Dermis blood vessel endothelial cell (primary cell): ENCODE measurements at regions not wholly inside any gene's neighbourhood (a gene's known extent, or its start where the extent isn't known, plus 50 kb on each side); places are given as distances from the start of the nearest gene placed in this dataset.
A peak's percentile ranks its signal among the peaks of the same experiment; 100 is the strongest.

ENCODE experiments used
- DNase-seq: peaks from one replicate; pipeline ENCODE4 v3.0.0; 2010

- DNase-seq = peak; percentile 15
Measured at GRCh38 chr7:85630904-85631600, 444.2 kb upstream of the SEMA3D start.

- no peak for DNase-seq
Measured at GRCh38 chr7:85627791-85628586, 441.1 kb upstream of the SEMA3D start.

- no peak for DNase-seq
Measured at GRCh38 chr7:85622059-85622458, 435.2 kb upstream of the SEMA3D start.

- DNase-seq = no peak
Measured at GRCh38 chr7:85620936-85621685, 434.3 kb upstream of the SEMA3D start.

- no peak for DNase-seq
Measured at GRCh38 chr7:85619236-85619635, 432.4 kb upstream of the SEMA3D start.

- no peak for DNase-seq
Measured at GRCh38 chr7:85614684-85615083, 427.8 kb upstream of the SEMA3D start.

- no peak for DNase-seq
Measured at GRCh38 chr7:85612514-85612913, 425.7 kb upstream of the SEMA3D start.

- no peak for DNase-seq
Measured at GRCh38 chr7:85608804-85609203, 421.9 kb upstream of the SEMA3D start.

GRCh38 chr7:85602196-85602595, 415.3 kb upstream of the SEMA3D start:
- DNase-seq = peak; percentile 6

GRCh38 chr7:85600395-85600794, 413.5 kb upstream of the SEMA3D start:
- DNase-seq = no peak

- no peak for DNase-seq
Measured at GRCh38 chr7:85596827-85597226, 410.0 kb upstream of the SEMA3D start.

GRCh38 chr7:85595750-85596178, 408.9 kb upstream of the SEMA3D start:
- no peak for DNase-seq

GRCh38 chr7:85593355-85593754, 406.5 kb upstream of the SEMA3D start:
- DNase-seq = no peak

GRCh38 chr7:85587785-85588184, 400.9 kb upstream of the SEMA3D start:
- no peak for DNase-seq

GRCh38 chr7:85586091-85586490, 399.2 kb upstream of the SEMA3D start:
- DNase-seq = no peak

- no peak for DNase-seq
Measured at GRCh38 chr7:85583131-85583953, 396.5 kb upstream of the SEMA3D start.

- no peak for DNase-seq
Measured at GRCh38 chr7:85573844-85574243, 387.0 kb upstream of the SEMA3D start.

- no peak for DNase-seq
Measured at GRCh38 chr7:85573346-85573745, 386.5 kb upstream of the SEMA3D start.

GRCh38 chr7:85570898-85571297, 384.0 kb upstream of the SEMA3D start:
- DNase-seq = no peak

GRCh38 chr7:85567983-85568382, 381.1 kb upstream of the SEMA3D start:
- no peak for DNase-seq

GRCh38 chr7:85566095-85566794, 379.4 kb upstream of the SEMA3D start:
- no peak for DNase-seq

- no peak for DNase-seq
Measured at GRCh38 chr7:85565276-85565675, 378.4 kb upstream of the SEMA3D start.
